HEK293 (cell line): ENCODE measurements at regions not wholly inside any gene's neighbourhood (a gene's known extent, or its start where the extent isn't known, plus 50 kb on each side); places are given as distances from the start of the nearest gene placed in this dataset.

ENCODE experiments used
- HOXA7 ChIP-seq: sonication (generic); formaldehyde crosslinking; IDR thresholded peaks from 2 replicates; pipeline ENCODE4 v1.8.1; 2022; ENCODE audit warnings: missing genetic modification reagents, borderline replicate concordance
- IKZF3 ChIP-seq: fragments of 450-650 bp; IDR thresholded peaks from 2 replicates; pipeline ENCODE4 v1.5.0; 2018; ENCODE audit warnings: missing biosample characterization, mild to moderate bottlenecking, missing genetic modification characterization, moderate library complexity
- TCF7L2 ChIP-seq: IDR thresholded peaks from 2 replicates; pipeline ENCODE4 v1.6.1; 2011; ENCODE audit warnings: low read depth, mild to moderate bottlenecking, inconsistent platforms, low read length, moderate library complexity, borderline replicate concordance
- YY1 ChIP-seq: fragments of 450-650 bp; formaldehyde crosslinking; IDR thresholded peaks from 2 replicates; pipeline ENCODE4 v1.5.1; 2018; ENCODE audit warnings: missing biosample characterization, missing genetic modification characterization
- ZFP3 ChIP-seq: fragments of 450-650 bp; formaldehyde crosslinking; IDR thresholded peaks from 2 replicates; pipeline ENCODE4 v1.5.1; 2016; ENCODE audit warnings: low read depth, missing biosample characterization, missing genetic modification characterization
- ZNF121 ChIP-seq: fragments of 450-650 bp; formaldehyde crosslinking; IDR thresholded peaks from 2 replicates; pipeline ENCODE4 v1.5.1; 2016; ENCODE audit warnings: missing biosample characterization, missing genetic modification characterization
- ZNF473 ChIP-seq: fragments of 450-650 bp; formaldehyde crosslinking; IDR thresholded peaks from 2 replicates; pipeline ENCODE4 v1.5.1; 2017; ENCODE audit warnings: missing biosample characterization, missing genetic modification characterization
- TF ChIP-seq, protein P1 (sequence below): fragments of 450-650 bp; formaldehyde crosslinking; IDR thresholded peaks from 2 replicates; pipeline ENCODE4 v1.5.1; 2016; ENCODE audit warnings: missing biosample characterization, missing genetic modification characterization
- TF ChIP-seq, protein P2 (sequence below): fragments of 450-650 bp; formaldehyde crosslinking; IDR thresholded peaks from 2 replicates; pipeline ENCODE4 v1.5.1; 2016; ENCODE audit warnings: missing biosample characterization, missing genetic modification characterization

DNA sequence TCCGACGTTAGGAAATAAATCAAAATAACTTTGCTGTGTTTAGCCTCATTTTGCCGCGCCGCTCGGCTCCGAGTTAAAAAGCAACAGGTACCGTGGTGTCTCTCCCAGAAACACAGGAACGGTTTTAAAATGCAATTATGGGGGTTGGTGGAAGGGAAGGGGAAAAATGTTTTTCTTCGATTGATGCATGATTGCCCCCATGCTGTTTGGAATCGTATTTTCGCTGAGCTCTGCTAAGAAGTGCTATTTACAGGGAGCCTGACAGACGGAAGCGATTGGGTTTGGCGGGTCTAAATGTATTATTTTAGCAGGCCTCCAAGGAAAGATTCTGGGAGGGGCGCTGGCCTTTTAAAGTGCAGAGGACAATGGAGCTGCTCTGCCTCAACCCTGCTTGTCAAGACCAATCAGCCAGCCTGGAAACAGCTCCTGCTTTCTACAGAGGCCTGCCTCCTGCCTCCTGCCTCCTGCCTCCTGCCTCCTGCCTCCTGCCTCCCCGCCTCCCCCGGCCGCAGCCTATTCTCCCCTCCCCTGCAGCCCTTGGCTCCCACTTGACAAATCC lies 156.7 kb upstream of the TLE3 start:
- no peak for TF ChIP-seq YY1 (tag by site-specific recombination)
- TF ChIP-seq, protein P1, sequence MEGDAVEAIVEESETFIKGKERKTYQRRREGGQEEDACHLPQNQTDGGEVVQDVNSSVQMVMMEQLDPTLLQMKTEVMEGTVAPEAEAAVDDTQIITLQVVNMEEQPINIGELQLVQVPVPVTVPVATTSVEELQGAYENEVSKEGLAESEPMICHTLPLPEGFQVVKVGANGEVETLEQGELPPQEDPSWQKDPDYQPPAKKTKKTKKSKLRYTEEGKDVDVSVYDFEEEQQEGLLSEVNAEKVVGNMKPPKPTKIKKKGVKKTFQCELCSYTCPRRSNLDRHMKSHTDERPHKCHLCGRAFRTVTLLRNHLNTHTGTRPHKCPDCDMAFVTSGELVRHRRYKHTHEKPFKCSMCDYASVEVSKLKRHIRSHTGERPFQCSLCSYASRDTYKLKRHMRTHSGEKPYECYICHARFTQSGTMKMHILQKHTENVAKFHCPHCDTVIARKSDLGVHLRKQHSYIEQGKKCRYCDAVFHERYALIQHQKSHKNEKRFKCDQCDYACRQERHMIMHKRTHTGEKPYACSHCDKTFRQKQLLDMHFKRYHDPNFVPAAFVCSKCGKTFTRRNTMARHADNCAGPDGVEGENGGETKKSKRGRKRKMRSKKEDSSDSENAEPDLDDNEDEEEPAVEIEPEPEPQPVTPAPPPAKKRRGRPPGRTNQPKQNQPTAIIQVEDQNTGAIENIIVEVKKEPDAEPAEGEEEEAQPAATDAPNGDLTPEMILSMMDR (tag by site-specific recombination), result no peak
- no peak for TF ChIP-seq IKZF3 (tag by site-specific recombination)
- TF ChIP-seq ZNF121 (tag by site-specific recombination), result no peak
- no peak for TF ChIP-seq HOXA7 (CRISPR knock-in tag)
- TF ChIP-seq, protein P2, sequence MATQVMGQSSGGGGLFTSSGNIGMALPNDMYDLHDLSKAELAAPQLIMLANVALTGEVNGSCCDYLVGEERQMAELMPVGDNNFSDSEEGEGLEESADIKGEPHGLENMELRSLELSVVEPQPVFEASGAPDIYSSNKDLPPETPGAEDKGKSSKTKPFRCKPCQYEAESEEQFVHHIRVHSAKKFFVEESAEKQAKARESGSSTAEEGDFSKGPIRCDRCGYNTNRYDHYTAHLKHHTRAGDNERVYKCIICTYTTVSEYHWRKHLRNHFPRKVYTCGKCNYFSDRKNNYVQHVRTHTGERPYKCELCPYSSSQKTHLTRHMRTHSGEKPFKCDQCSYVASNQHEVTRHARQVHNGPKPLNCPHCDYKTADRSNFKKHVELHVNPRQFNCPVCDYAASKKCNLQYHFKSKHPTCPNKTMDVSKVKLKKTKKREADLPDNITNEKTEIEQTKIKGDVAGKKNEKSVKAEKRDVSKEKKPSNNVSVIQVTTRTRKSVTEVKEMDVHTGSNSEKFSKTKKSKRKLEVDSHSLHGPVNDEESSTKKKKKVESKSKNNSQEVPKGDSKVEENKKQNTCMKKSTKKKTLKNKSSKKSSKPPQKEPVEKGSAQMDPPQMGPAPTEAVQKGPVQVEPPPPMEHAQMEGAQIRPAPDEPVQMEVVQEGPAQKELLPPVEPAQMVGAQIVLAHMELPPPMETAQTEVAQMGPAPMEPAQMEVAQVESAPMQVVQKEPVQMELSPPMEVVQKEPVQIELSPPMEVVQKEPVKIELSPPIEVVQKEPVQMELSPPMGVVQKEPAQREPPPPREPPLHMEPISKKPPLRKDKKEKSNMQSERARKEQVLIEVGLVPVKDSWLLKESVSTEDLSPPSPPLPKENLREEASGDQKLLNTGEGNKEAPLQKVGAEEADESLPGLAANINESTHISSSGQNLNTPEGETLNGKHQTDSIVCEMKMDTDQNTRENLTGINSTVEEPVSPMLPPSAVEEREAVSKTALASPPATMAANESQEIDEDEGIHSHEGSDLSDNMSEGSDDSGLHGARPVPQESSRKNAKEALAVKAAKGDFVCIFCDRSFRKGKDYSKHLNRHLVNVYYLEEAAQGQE, result no peak
- no peak for TF ChIP-seq TCF7L2
- no peak for TF ChIP-seq ZNF473 (tag by site-specific recombination)
- no peak for TF ChIP-seq ZFP3
